ENCODE measurements at regions not wholly inside any gene's neighbourhood (a gene's known extent, or its start where the extent isn't known, plus 50 kb on each side); places are given as distances from the start of the nearest gene placed in this dataset.

GRCh38 chr4:3660086-3660927, 105.9 kb upstream of the ADRA2C start:
- no peaks in the 10 kb centered on the region for H3K79me2 ChIP-seq (ENCODE audit: control insufficient read depth, insufficient read depth, low read length)
- ChIA-PET POLR2A (no interaction called here), CTCF (no interaction called here)
- no peak overlapping the region for H3K27ac ChIP-seq (ENCODE audit: insufficient read depth, low read depth, low read length)
- FAIRE-seq (no peak), DNase-seq (ENCODE audit: low read depth, low spot score) (no peak)
- no peaks in the 10 kb centered on the region for H3K4me1 ChIP-seq (ENCODE audit: control insufficient read depth, extremely low read depth, insufficient read depth, low read length)
- no peaks in the 10 kb centered on the region for H3K36me3 ChIP-seq (ENCODE audit: control insufficient read depth in 2 of 2, extremely low read depth in 1 of 2, insufficient read depth in 2 of 2, low read length in 2 of 2)
- H4K20me1 ChIP-seq (replicated peaks; ENCODE audit: control insufficient read depth, extremely low read depth, insufficient read depth, low read length) = no peaks in the 10 kb centered on the region
- H3K9me3 ChIP-seq (replicated peaks; ENCODE audit: control insufficient read depth, insufficient read depth, low read length) = no peaks in the 10 kb centered on the region
- TF ChIP-seq FOS (IDR thresholded peaks at IDR 0.05; ENCODE audit: borderline replicate concordance, insufficient read depth, low read length) = no peak
- TF ChIP-seq CTCF (IDR thresholded peaks at IDR 0.05; ENCODE audit: extremely low read depth in 1 of 2, insufficient read depth in 1 of 2, low read depth in 1 of 2, low read length in 2 of 2) = no peak
- no peak for TF ChIP-seq JUN (IDR thresholded peaks at IDR 0.05; ENCODE audit: borderline replicate concordance, insufficient read depth, insufficient read length, low read depth)
- no peak for TF ChIP-seq MYC (IDR thresholded peaks at IDR 0.05; ENCODE audit: low read depth, low read length)
- no peak for TF ChIP-seq POLR2AphosphoS5 (IDR thresholded peaks at IDR 0.05; ENCODE audit: insufficient read depth, low read depth, low read length)
- no peak for TF ChIP-seq GATA2 (IDR thresholded peaks at IDR 0.05; ENCODE audit: insufficient read depth, insufficient read length, low read depth, low read length)
- no peak for TF ChIP-seq MAX (IDR thresholded peaks at IDR 0.05; ENCODE audit: insufficient read depth, insufficient read length)
- TF ChIP-seq EZH2 (IDR thresholded peaks at IDR 0.05; ENCODE audit: borderline replicate concordance, low read depth, low read length, severe bottlenecking) = no peak
- no peak for TF ChIP-seq POLR2A (IDR thresholded peaks at IDR 0.05; ENCODE audit: low read depth, low read length)
- no peaks in the 10 kb centered on the region for H3K9me1 ChIP-seq (replicated peaks; ENCODE audit: control insufficient read depth, extremely low read depth, insufficient read depth, low read length)
- H3K4me3 ChIP-seq (replicated peaks in 1 of 3; ENCODE audit: insufficient read depth in 1 of 3, low read depth in 1 of 3, low read length in 3 of 3) = no peak overlapping the region
- dilution Hi-C loops (cut with MboI; ENCODE audit: extremely low pct_ligation_motif_present, low sequenced_read_pairs) (no loop called here), intact Hi-C loops (cut with micrococcal nuclease) (no loop called here)
- no peaks in the 10 kb centered on the region for H3K27me3 ChIP-seq (ENCODE audit: control insufficient read depth in 2 of 2, insufficient read depth in 2 of 2, low read length in 2 of 2)
- BruUV-seq (replicated peaks) = no TSS peak
- H2AFZ ChIP-seq (ENCODE audit: low read depth, low read length) = no peak overlapping the region
- no peak overlapping the region for H3K4me2 ChIP-seq (ENCODE audit: insufficient read depth, low read length)
- no peak overlapping the region for H3K9ac ChIP-seq (replicated peaks; ENCODE audit: extremely low read depth, insufficient read depth, low read length)

Data from endothelial cell of umbilical vein (primary cell).